ENCODE measurements at regions not wholly inside any gene's neighbourhood (a gene's known extent, or its start where the extent isn't known, plus 50 kb on each side); places are given as distances from the start of the nearest gene placed in this dataset.
"Not testable (repeated sequence)": the region's sequence is repeated elsewhere in the genome, so short reads cannot be mapped to it uniquely, and the experiment has no call there.

GRCh38 chr13:64234255-64234654, 2818.6 kb upstream of the PCDH20 start:
- DNase-seq, result no peak

GRCh38 chr13:64223016-64223415, 2807.4 kb upstream of the PCDH20 start:
- DNase-seq, result no peak

- no peak for DNase-seq
Measured at GRCh38 chr13:64206430-64207225, 2791.0 kb upstream of the PCDH20 start.

- DNase-seq, result no peak
Measured at GRCh38 chr13:64202517-64202916, 2786.9 kb upstream of the PCDH20 start.

GRCh38 chr13:64197232-64197631, 2781.6 kb upstream of the PCDH20 start:
- DNase-seq, result no peak

- DNase-seq, result no peak
Measured at GRCh38 chr13:64186503-64187250, 2771.0 kb upstream of the PCDH20 start.

- no peak for DNase-seq
Measured at GRCh38 chr13:64186071-64186470, 2770.4 kb upstream of the PCDH20 start.

GRCh38 chr13:64180756-64181155, 2765.1 kb upstream of the PCDH20 start:
- DNase-seq, result no peak

- no peak for DNase-seq
Measured at GRCh38 chr13:64165826-64166225, 2750.2 kb upstream of the PCDH20 start.

GRCh38 chr13:64164435-64164834, 2748.8 kb upstream of the PCDH20 start:
- DNase-seq, result no peak

- no peak for DNase-seq
Measured at GRCh38 chr13:64160479-64160878, 2744.8 kb upstream of the PCDH20 start.

GRCh38 chr13:64158908-64159307, 2743.3 kb upstream of the PCDH20 start:
- DNase-seq, result no peak

GRCh38 chr13:64154514-64154913, 2738.9 kb upstream of the PCDH20 start:
- DNase-seq, result no peak

- DNase-seq, result no peak
Measured at GRCh38 chr13:64130600-64130999, 2715.0 kb upstream of the PCDH20 start.

- no peak for DNase-seq
Measured at GRCh38 chr13:64130171-64130570, 2714.5 kb upstream of the PCDH20 start.

GRCh38 chr13:64127856-64128255, 2712.2 kb upstream of the PCDH20 start:
- DNase-seq, result no peak

GRCh38 chr13:64127192-64127591, 2711.5 kb upstream of the PCDH20 start:
- DNase-seq, result no peak

GRCh38 chr13:64121023-64121709, 2705.5 kb upstream of the PCDH20 start:
- not testable (repeated sequence) for DNase-seq

- no peak for DNase-seq
Measured at GRCh38 chr13:64099994-64100393, 2684.3 kb upstream of the PCDH20 start.

- DNase-seq, result no peak
Measured at GRCh38 chr13:64090311-64090710, 2674.7 kb upstream of the PCDH20 start.

GRCh38 chr13:64088491-64088890, 2672.8 kb upstream of the PCDH20 start:
- no peak for DNase-seq

GRCh38 chr13:64087624-64088023, 2672.0 kb upstream of the PCDH20 start:
- DNase-seq, result no peak

GRCh38 chr13:64083811-64084210, 2668.2 kb upstream of the PCDH20 start:
- DNase-seq, result no peak

GRCh38 chr13:64083396-64083795, 2667.7 kb upstream of the PCDH20 start:
- DNase-seq, result no peak

All from activated CD8-positive, alpha-beta memory T cell treated with anti-CD3 and anti-CD28 coated beads, Interleukin-2, amount 50 U/mL, for 4 hours (primary cell).